Right forelimb (tissue), 1 donor: ENCODE measurements at regions not wholly inside any gene's neighbourhood (a gene's known extent, or its start where the extent isn't known, plus 50 kb on each side); places are given as distances from the start of the nearest gene placed in this dataset.
"Not testable (repeated sequence)": the region's sequence is repeated elsewhere in the genome, so short reads cannot be mapped to it uniquely, and the experiment has no call there.

Source experiments
- DNase-seq: peaks from one replicate; pipeline ENCODE4 v3.0.0-alpha.2; 2018

DNA sequence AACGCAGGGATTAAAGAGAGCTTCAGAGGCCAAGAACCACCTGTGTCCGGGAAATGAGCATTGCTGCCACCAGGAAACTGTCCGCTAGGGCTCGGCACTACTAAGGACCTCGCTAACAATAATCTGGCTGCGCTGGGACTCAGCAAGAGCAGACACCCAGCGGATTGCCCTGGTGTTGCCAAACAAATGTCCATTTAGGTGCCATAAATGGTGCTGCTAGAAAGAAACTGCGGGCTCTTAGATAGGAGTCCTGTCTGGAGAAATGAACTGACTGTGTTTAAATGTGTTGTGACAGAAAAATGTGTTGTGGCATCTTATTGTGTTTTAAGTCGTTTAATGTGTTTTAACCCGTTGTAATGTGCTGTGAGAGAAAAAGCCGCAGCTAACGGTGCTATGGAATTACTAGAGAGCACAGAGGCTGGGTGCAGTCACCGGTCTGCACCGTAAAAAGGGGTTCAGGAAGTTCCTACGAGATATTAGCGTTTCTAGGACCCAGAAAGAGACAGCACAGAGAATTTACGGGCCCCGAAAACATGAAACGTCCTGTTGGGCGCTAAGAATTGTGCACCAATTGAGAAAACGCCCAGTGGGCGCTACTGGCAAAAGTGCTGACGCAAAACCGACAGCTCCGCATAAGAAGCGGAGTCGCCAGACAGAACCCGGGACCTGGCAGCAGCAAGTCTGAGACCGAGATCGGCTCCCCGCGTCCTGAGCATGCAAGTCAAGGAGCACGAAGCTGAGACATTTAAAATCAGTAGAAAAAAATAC lies 90.6 kb downstream of the ANXA2R start:
- peak; percentile 63 for DNase-seq

GRCh38 chr5:42948961-42949347 lies 91.2 kb downstream of the ANXA2R start:
- DNase-seq: no peak

GRCh38 chr5:42944989-42945388 lies 95.1 kb downstream of the ANXA2R start:
- peak; percentile 41 for DNase-seq

GRCh38 chr5:42943931-42944631 lies 96.0 kb downstream of the ANXA2R start:
- DNase-seq: no peak

DNA sequence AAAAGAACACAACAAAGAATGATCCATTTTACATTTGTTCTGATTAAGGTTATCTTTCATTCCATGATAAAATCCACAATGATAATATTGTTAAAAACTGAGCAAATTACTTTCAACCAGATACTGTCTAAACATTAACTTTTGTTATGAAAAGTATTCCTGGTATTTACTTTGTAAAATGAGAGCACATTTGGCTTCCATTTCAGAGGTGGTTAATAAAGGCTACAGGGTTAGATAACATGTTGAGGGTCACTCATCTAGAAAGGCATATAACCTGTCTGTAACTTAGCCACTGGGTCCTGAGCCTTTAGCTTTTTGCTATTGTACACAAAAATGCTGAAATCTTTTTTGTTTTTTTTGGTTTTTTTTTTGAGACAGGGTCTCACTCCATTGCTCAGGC lies 99.3 kb downstream of the ANXA2R start:
- DNase-seq: no peak

- not testable (repeated sequence) for DNase-seq
These were observed 108.1 kb downstream of the ANXA2R start for GRCh38 chr5:42932011-42932410.

DNA sequence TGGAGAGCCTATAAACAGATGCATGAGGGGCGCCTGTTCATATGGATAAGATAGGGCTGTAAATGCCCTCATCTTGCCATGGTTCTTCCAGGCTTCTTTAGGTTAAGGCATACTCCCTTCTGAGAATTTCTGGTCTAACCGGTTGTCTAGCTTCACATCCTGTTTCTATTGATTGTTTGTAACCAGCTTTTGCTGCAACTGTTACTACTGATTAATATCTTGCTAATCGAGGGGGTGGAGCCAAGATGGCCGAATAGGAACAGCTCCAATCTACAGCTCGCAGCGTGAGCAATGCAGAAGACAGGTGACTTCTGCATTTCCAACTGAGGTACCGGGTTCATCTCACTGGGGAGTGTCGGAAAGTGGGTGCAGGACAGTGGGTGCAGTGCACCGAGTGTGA lies 108.7 kb downstream of the ANXA2R start:
- DNase-seq: not testable (repeated sequence)

GRCh38 chr5:42930934-42931333 lies 109.2 kb downstream of the ANXA2R start:
- DNase-seq: no peak

- DNase-seq: no peak
These were observed 110.2 kb downstream of the ANXA2R start for GRCh38 chr5:42929871-42930270.

DNA sequence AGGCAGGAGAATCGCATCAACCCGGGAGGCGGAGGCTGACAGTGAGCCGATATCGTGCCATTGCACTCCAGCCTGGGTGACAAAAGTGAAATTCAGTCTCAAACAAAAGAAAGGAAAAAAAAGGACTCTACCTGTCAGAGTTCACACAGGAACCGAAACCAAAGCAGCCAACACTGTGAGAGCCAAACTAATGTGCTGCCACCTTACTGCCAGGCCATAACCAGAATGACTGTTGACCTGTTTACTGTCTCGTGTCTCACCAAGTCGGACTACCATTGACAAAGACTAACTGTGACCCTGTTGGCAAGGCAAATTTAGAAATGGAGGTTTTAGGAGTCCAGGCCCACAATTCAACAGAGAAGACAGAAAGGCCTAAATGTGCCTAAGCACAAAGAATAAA lies 112.4 kb downstream of the ANXA2R start:
- DNase-seq: no peak

DNA sequence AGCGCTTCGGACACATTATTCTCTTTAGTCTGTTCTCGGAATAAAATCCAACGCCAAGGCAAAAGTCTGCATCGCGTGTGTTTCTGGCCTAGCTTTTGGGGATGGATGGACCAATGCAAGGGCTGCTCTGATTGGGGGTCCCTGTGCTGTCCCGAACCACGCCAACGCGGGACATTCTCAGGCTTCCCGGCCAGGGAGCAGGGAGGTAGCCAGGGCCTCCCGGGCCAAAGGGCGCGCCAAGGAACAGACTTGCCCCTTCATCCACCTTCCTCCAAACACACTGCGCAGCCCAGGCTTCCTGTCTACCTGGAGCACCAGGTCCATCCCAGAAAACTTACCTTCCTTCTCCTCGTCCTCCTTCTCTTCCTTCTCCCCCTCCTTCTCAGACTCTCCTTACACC lies 113.0 kb upstream of the SELENOP start:
- DNase-seq: no peak

DNA sequence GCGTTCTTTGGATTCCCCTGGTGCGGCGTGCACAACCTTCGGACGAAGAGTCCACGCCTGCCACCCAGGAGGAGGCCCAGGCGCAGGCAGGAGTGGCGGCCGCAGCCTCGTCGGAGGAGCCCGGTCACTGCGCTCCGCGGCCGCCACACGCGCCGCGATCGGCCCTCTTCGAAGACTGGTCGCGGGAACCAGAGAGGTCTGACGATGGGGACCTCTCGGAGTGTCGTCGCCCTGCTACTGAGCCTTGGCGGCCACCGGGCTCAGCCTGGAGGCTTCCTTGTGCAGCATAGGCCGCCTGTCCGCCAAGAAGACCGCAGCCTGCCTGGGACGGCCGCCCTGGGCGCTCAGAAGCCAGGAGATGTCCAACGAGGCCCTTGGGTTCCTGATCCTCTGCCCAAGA lies 112.5 kb upstream of the SELENOP start:
- DNase-seq: no peak

- no peak for DNase-seq
These were observed 112.0 kb upstream of the SELENOP start for GRCh38 chr5:42923710-42924109.

GRCh38 chr5:42919600-42919999 lies 107.9 kb upstream of the SELENOP start:
- no peak for DNase-seq

DNA sequence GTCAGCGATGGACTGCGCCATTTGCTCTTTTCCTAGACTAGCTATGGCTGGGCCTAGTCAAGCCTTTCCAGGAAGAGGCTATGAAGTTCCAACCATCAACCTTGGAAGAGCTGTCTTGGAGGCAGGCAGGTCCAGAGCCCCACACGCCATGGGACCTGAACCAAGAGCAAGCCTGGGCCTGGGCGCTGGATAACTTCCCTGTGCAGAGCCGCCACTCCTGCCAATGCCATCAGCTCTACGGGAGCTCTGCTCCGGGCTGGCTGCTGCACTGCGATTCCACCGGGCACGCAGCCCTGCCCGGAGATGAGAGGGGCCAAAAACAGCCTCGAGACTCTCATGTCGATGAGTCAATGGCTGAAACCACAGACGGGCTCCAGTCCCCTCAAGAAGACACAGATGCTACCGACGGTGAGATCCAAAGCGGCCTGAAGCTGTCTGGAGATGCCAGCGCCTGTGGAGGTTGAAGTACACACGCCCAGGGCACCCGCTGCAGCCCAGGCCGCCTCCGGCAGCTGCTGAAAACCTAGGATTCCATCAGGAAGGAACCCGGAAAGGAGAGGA lies 103.7 kb upstream of the SELENOP start:
- no peak for DNase-seq

- no peak for DNase-seq
These were observed 100.6 kb upstream of the SELENOP start for GRCh38 chr5:42912184-42912798.

DNA sequence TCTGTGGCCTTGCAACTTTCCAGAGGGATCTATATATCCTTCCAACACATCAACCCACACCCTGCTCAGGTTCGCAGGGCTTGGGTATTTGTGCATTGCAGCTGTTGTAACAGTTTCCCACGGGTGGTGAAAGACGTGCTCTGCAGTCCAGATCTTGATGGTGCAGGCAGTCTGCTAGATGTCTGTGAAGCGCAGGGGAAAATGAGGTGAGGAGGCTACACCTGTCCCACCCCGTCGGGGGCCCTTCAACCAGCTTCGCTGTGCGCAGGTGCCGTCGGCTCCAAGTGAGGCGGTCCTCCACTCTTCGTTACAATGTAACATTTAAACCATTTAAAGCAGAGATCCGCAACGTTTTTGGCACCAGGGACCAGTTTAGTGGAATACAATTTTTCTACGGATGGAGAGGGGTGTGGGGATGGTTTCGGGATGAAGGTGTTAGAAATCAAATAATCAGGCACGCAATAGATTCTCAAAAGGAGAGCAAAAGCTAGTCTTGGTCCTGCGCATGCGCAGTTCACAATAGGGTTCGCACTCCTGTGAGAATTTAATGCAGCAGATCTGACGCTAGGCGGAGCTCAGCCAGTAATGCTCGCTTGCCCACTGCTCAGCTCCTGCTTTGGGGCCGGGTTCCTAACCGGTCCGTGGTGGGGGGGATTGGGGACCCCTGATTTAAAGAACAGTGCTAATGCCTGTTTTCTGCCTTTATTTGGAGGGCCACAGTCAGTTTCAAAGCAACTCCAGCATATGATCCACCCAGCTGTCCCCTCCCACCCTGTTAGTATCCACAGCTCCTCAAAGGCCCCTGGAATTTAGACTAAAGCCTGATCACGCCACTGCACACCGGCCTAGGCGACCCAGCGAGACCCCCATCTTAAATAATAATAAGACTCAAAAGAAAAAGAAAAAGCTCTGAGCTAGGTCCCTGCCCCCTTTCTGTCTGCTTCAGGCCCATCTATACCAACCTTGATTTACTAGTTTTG lies 97.1 kb upstream of the SELENOP start:
- DNase-seq: peak; percentile 82

DNA sequence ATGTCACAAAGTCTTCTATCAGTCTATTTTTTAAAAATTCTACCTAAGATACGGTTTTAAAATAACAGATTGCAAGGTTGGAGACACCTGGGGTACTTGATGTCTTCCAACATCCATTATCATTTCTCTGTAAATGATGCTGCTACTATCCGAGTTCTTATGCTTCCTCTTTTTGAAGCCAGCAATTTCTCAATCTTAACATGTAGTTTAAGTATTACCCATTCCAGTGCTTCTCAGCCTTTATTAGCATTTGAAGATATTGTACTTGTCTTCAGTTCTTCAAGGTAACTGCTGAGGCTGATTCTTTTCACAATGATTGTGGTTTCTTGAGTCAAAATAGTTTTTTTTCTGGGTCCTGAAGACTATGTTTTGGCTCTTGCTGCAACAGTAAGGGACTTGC lies 96.4 kb upstream of the SELENOP start:
- no peak for DNase-seq

DNA sequence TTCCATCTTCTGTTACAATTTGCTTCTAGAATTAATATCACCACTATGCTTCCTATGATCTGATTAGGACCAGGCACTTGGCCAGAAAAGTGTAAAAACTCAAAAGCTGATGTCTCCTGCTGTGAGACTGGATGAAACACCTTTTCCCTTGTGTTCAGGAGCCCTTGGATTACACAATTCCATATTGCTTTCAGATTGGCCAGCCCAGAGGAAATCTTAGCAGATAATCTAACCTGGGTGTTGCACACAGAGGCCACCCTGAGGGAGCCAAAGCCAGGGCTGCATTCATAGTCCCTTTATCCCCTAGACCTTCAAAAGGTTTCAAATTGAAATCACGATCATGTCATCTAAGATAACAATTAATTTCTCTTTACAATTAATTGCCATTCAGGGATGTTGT lies 94.1 kb upstream of the SELENOP start:
- no peak for DNase-seq

GRCh38 chr5:42900734-42901133 lies 89.0 kb upstream of the SELENOP start:
- DNase-seq: no peak

DNA sequence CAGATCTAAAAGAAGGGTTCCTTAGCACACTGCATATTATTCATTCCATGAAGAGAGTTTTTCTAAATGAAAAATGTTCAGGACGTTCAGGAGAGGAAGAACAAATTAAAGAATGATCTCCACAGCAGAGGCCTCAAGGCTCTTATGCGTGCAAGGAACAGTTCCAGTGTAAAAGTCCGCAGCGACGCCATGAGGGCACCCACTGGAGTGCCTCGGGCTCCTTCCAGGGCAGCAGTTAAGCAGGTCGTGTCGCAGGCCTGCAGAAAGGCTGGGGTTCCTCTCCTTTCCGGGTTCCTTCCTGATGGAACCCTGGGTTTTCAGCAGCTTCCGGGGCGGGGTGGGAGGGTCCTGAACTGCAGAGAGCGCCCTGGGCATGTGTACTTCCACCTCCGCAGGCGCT lies 87.1 kb upstream of the SELENOP start:
- DNase-seq: no peak

DNA sequence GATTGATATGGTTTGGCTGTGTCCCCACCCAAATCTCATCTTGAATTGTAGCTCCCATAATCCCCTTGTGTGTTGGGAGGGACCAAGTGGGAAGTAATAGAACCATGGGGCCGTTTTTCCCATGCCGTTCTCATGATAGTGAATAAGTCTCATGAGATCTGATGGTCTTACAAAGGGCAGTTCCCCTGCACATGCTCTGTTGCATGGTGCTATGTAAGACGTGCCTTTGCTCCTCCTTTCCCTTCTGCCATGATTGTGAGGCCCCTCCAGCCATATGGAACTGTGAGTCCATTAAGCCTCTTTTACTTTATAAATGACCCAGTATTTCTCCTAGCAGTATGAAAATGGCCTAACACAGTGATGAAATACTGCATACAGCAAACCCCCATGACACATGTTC lies 84.8 kb upstream of the SELENOP start:
- no peak for DNase-seq

DNA sequence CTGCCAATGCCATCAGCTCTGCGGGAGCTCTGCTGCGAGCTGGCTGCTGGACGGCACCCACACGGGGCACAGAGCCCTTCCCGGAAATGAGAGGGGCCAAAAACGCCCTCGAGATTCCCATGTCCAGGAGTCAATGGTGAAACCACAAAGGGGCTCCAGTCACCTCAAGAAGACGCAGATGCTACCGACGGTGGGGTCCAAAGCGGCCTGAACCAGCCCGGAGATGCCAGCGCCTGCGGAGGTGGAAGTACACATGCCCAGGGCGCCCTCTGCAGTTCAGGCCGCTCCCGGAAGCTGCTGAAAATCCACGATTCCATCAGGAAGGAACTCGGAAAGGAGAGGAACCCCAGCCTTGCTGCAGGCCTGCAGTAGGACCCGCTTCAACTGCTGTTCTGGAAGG lies 82.4 kb upstream of the SELENOP start:
- DNase-seq: no peak
